Mesendoderm (in vitro differentiated cells): ENCODE measurements at regions not wholly inside any gene's neighbourhood (a gene's known extent, or its start where the extent isn't known, plus 50 kb on each side); places are given as distances from the start of the nearest gene placed in this dataset.

Experiments used
- DNase-seq: peaks from one replicate; pipeline ENCODE4 v3.0.0; 2013
- H2AK5ac ChIP-seq: 2 replicates; pipeline ENCODE4 v1.6.1; 2013; ENCODE audit warnings: low read length, inconsistent platforms
- H2BK120ac ChIP-seq: 2 replicates; pipeline ENCODE4 v1.6.1; 2013; ENCODE audit warnings: low read depth, mild to moderate bottlenecking, low read length, moderate library complexity, mixed read lengths
- H2BK15ac ChIP-seq: replicated peaks from 2 replicates; pipeline ENCODE4 v1.6.1; 2013; ENCODE audit warnings: low read depth, mild to moderate bottlenecking, moderate library complexity
- H2BK5ac ChIP-seq: 2 replicates; pipeline ENCODE4 v1.6.1; 2013; ENCODE audit warnings: low read length, inconsistent platforms
- H3K18ac ChIP-seq: 2 replicates; pipeline ENCODE4 v1.6.1; 2013; ENCODE audit warnings: mild to moderate bottlenecking, low read length, mixed read lengths
- H3K23ac ChIP-seq: one replicate; pipeline ENCODE4 v1.6.1; 2013; ENCODE audit warnings: low read length
- H3K27ac ChIP-seq: 2 replicates; pipeline ENCODE4 v1.5.1; 2013; ENCODE audit warnings: low read depth, mild to moderate bottlenecking, inconsistent platforms, low read length, moderate library complexity
- H3K27me3 ChIP-seq: 2 replicates; pipeline ENCODE4 v1.6.1; 2013; ENCODE audit warnings: low read length, control low read depth, mild to moderate bottlenecking, inconsistent platforms; ENCODE audit not compliant: insufficient read depth, poor library complexity
- H3K36me3 ChIP-seq: 2 replicates; pipeline ENCODE4 v1.6.1; 2013; ENCODE audit warnings: low read length, inconsistent platforms; ENCODE audit not compliant: control insufficient read depth, insufficient read depth
- H3K4ac ChIP-seq: one replicate; pipeline ENCODE4 v1.6.1; 2013; ENCODE audit warnings: low read depth, mild to moderate bottlenecking, low read length, moderate library complexity
- H3K4me1 ChIP-seq: 2 replicates; pipeline ENCODE4 v1.6.1; 2013; ENCODE audit warnings: low read depth, low read length, inconsistent platforms; ENCODE audit not compliant: control insufficient read depth
- H3K4me2 ChIP-seq: 2 replicates; pipeline ENCODE4 v1.6.1; 2013; ENCODE audit warnings: low read length
- H3K4me3 ChIP-seq: 2 replicates; pipeline ENCODE4 v1.5.1; 2013; ENCODE audit warnings: mild to moderate bottlenecking, low read length
- H3K56ac ChIP-seq: one replicate; pipeline ENCODE4 v1.6.1; 2013; ENCODE audit warnings: low read length
- H3K79me1 ChIP-seq: 2 replicates; pipeline ENCODE4 v1.6.1; 2013; ENCODE audit warnings: low read length, inconsistent platforms
- H3K79me2 ChIP-seq: 2 replicates; pipeline ENCODE4 v1.6.1; 2013; ENCODE audit warnings: mild to moderate bottlenecking, low read length; ENCODE audit not compliant: control insufficient read depth, insufficient read depth
- H3K9ac ChIP-seq: 2 replicates; pipeline ENCODE4 v1.6.1; 2013; ENCODE audit warnings: low read length, inconsistent platforms
- H4K5ac ChIP-seq: one replicate; pipeline ENCODE4 v1.6.1; 2013; ENCODE audit warnings: low read length
- H4K8ac ChIP-seq: one replicate; pipeline ENCODE4 v1.6.1; 2013; ENCODE audit warnings: low read depth, mild to moderate bottlenecking, control low read depth, low read length, moderate library complexity
- WGBS: extraction: QIAGEN DNeasy Blood & Tissue Kit; methylation state at CpG from one replicate; pipeline ENCODE4 v1.1.7; 2013; ENCODE audit warnings: low lambda C conversion rate, missing lambda C conversion rate; ENCODE audit not compliant: insufficient coverage; ENCODE audit errors: extremely low coverage; 5-methylcytosine and 5-hydroxymethylcytosine counted together

- Histone ChIP-seq H3K23ac (no peak overlapping the region), H3K18ac (no peak overlapping the region), H3K27ac (no peak overlapping the region), H3K36me3 (no peaks in the 10 kb centered on the region), H3K79me2 (no peaks in the 10 kb centered on the region), H3K56ac (no peak overlapping the region), H3K79me1 (no peaks in the 10 kb centered on the region), H4K5ac (no peak overlapping the region), H3K27me3 (no peaks in the 10 kb centered on the region), H2BK5ac (no peak overlapping the region), H3K4ac (no peak overlapping the region), H2BK15ac (no peak overlapping the region), H3K4me2 (no peak overlapping the region), H2BK120ac (no peak overlapping the region), H4K8ac (no peak overlapping the region), H3K9ac (no peak overlapping the region), H2AK5ac (no peak overlapping the region), H3K4me3 (no peak overlapping the region), H3K4me1 (no peaks in the 10 kb centered on the region)
- DNase-seq, result no peak
- WGBS, result no CpG with 5 or more reads among the region's 1 CpG
These were observed 483.1 kb upstream of the MBL2 start for GRCh38 chr10:53255661-53256205.

- no peaks in the 10 kb centered on the region for H3K27me3 ChIP-seq
- no CpG with 5 or more reads among the region's 3 CpGs for WGBS
These were observed 480.6 kb upstream of the MBL2 start for GRCh38 chr10:53253221-53253620.

GRCh38 chr10:53239873-53240272 lies 467.3 kb upstream of the MBL2 start:
- Histone ChIP-seq H3K4me2 (no peak overlapping the region), H3K27me3 (no peaks in the 10 kb centered on the region), H3K56ac (no peak overlapping the region), H3K4ac (no peak overlapping the region), H3K27ac (no peak overlapping the region), H3K79me1 (no peaks in the 10 kb centered on the region), H2BK15ac (no peak overlapping the region), H3K4me3 (no peak overlapping the region), H3K23ac (no peak overlapping the region), H2BK5ac (no peak overlapping the region), H4K8ac (no peak overlapping the region), H2AK5ac (no peak overlapping the region), H3K79me2 (no peaks in the 10 kb centered on the region), H3K4me1 (no peaks in the 10 kb centered on the region), H3K9ac (no peak overlapping the region), H2BK120ac (no peak overlapping the region), H3K36me3 (no peaks in the 10 kb centered on the region), H4K5ac (no peak overlapping the region), H3K18ac (no peak overlapping the region)
- WGBS, result no CpG with 5 or more reads among the region's 4 CpGs
- no peak for DNase-seq

More at GRCh38 chr10:53253221-53253620, 480.6 kb upstream of the MBL2 start:
- Histone ChIP-seq H2BK15ac (no peak overlapping the region), H3K9ac (no peak overlapping the region), H3K4ac (no peak overlapping the region), H3K18ac (no peak overlapping the region), H3K79me1 (no peaks in the 10 kb centered on the region), H4K5ac (no peak overlapping the region), H3K27ac (no peak overlapping the region), H2AK5ac (no peak overlapping the region), H4K8ac (no peak overlapping the region), H2BK120ac (no peak overlapping the region), H2BK5ac (no peak overlapping the region), H3K79me2 (no peaks in the 10 kb centered on the region), H3K56ac (no peak overlapping the region), H3K4me3 (no peak overlapping the region), H3K36me3 (no peaks in the 10 kb centered on the region), H3K23ac (no peak overlapping the region), H3K4me2 (no peak overlapping the region), H3K4me1 (no peaks in the 10 kb centered on the region)
- DNase-seq, result no peak

GRCh38 chr10:53236941-53237340 lies 464.4 kb upstream of the MBL2 start:
- Histone ChIP-seq H3K27me3 (no peaks in the 10 kb centered on the region), H3K36me3 (no peaks in the 10 kb centered on the region), H3K18ac (no peak overlapping the region), H3K79me1 (no peaks in the 10 kb centered on the region), H3K27ac (no peak overlapping the region), H2AK5ac (no peak overlapping the region), H3K9ac (no peak overlapping the region), H2BK15ac (no peak overlapping the region), H4K5ac (no peak overlapping the region), H3K23ac (no peak overlapping the region), H3K4me2 (no peak overlapping the region), H3K4me1 (no peaks in the 10 kb centered on the region), H3K56ac (no peak overlapping the region), H3K4me3 (no peak overlapping the region), H2BK120ac (no peak overlapping the region), H3K4ac (no peak overlapping the region), H4K8ac (no peak overlapping the region), H3K79me2 (no peaks in the 10 kb centered on the region), H2BK5ac (no peak overlapping the region)
- no peak for DNase-seq
- WGBS, result no CpG with 5 or more reads among the region's 1 CpG

GRCh38 chr10:53233749-53234148 lies 461.2 kb upstream of the MBL2 start:
- Histone ChIP-seq H3K9ac (no peak overlapping the region), H2BK15ac (no peak overlapping the region), H3K23ac (no peak overlapping the region), H3K4me1 (no peaks in the 10 kb centered on the region), H3K27me3 (no peaks in the 10 kb centered on the region), H3K36me3 (no peaks in the 10 kb centered on the region), H4K5ac (no peak overlapping the region), H3K27ac (no peak overlapping the region), H3K56ac (no peak overlapping the region), H3K4me3 (no peak overlapping the region), H3K18ac (no peak overlapping the region), H3K79me1 (no peaks in the 10 kb centered on the region), H2AK5ac (no peak overlapping the region), H3K79me2 (no peaks in the 10 kb centered on the region), H4K8ac (no peak overlapping the region), H2BK5ac (no peak overlapping the region), H3K4ac (no peak overlapping the region), H2BK120ac (no peak overlapping the region), H3K4me2 (no peak overlapping the region)
- DNase-seq, result no peak
- no CpG with 5 or more reads among the region's 1 CpG for WGBS

GRCh38 chr10:53230651-53231050 lies 458.1 kb upstream of the MBL2 start:
- H4K5ac ChIP-seq, result no peak overlapping the region
- H3K27me3 ChIP-seq, result no peaks in the 10 kb centered on the region
- H3K23ac ChIP-seq, result no peak overlapping the region
- WGBS, result no CpG with 5 or more reads among the region's 2 CpGs
- no peak overlapping the region for H3K4ac ChIP-seq
- H3K79me2 ChIP-seq, result no peaks in the 10 kb centered on the region
- H2BK5ac ChIP-seq, result no peak overlapping the region
- H3K4me3 ChIP-seq, result no peak overlapping the region
- H3K79me1 ChIP-seq, result no peaks in the 10 kb centered on the region
- H2AK5ac ChIP-seq, result no peak overlapping the region
- no peak overlapping the region for H3K56ac ChIP-seq
- H3K4me1 ChIP-seq, result no peaks in the 10 kb centered on the region
- no peak overlapping the region for H3K9ac ChIP-seq
- H3K36me3 ChIP-seq, result no peaks in the 10 kb centered on the region
- no peak overlapping the region for H2BK15ac ChIP-seq
- no peak for DNase-seq
- H3K18ac ChIP-seq, result no peak overlapping the region
- no peak overlapping the region for H3K4me2 ChIP-seq
- no peak overlapping the region for H3K27ac ChIP-seq
- no peak overlapping the region for H4K8ac ChIP-seq
- no peak overlapping the region for H2BK120ac ChIP-seq
